NCI-H128 (cell line): ENCODE measurements at regions not wholly inside any gene's neighbourhood (a gene's known extent, or its start where the extent isn't known, plus 50 kb on each side); places are given as distances from the start of the nearest gene placed in this dataset.
"Not testable (repeated sequence)": the region's sequence is repeated elsewhere in the genome, so short reads cannot be mapped to it uniquely, and the experiment has no call there.

Experiments used
- DNase-seq: peaks from one replicate; lab custom pipeline; 2025; ENCODE audit not compliant: unreplicated experiment; lab: John Stamatoyannopoulos, UW

DNA sequence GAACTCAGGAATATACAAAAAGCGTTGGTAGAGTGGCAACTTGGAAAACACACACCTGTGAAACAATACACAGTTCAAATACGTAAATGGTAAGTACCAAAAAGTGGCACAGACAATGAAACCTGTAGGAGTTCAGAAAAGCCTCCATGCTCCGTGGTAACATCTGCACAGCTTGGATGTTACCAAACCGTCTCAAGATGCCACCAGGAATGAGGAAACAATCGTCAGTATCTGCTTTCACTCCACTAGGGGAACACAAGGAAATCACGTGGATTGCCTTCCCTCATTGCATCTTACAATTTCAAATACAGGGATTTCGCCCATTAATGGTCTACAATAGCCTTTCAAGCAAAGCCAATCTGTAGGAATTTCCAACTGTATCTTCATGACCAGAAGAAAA, 224.6 kb upstream of the LRRC61 start:
- not testable (repeated sequence) for DNase-seq

DNA sequence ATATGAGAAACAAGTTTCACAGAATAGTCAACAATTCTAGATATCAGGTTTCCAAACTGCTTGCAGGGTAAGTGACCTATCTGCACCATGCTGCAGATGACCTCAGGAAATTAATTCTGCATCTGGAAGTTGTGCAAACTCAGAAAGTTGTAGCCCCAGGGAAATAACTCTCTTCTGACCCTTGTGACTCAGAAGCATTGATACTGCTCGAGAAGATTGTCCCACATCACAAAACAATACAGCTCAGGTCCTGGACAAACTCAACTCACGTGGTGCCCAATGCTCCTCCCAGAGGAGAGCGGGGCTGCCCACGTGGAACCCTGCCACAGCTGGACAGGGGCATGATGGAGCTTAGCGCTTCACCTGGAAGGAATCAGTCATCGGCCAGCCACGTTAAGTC, 221.9 kb upstream of the LRRC61 start:
- not testable (repeated sequence) for DNase-seq

DNA sequence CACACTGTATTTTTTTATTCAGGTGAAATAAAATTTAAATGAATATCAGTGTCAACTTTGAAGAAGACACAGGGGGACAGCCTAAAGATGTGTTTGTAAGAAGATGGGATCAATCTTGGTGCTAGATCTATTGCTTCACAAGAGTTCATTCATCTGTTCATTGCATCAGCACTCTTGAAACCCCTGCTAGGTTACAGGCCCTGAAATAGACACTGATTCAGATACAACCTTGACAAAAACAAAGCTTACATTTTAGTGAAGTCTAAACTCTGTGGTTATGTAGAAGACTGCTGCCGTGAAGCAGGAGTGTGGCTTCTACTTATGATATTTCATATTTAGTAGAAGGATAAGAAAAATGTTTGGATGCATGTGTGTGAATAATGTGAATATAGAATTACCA, 215.9 kb upstream of the LRRC61 start:
- not testable (repeated sequence) for DNase-seq

DNA sequence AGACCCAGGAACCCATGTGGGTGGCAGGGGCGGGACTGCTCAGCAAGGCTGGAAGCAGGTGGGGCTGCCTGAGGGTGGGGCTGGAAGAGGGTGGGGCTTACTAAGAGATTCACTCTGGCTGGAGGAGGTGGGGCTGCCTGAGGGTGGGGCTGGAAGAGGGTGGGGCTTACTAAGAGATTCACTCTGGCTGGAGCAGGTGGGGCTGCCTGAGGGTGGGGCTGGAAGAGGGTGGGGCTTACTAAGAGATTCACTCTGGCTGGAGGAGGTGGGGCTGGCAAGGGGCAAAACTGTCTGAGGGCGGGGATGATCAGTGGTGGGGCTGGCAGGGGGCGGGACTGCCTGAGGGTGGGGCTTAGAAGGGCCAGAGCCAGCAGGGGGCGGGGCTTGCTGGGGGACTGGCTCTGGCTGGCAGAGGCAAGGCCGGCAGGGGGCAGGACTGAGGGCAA, 212.8 kb upstream of the LRRC61 start:
- DNase-seq, result not testable (repeated sequence)

- DNase-seq, result not testable (repeated sequence)
Measured at GRCh38 chr7:150110882-150111281, 212.3 kb upstream of the LRRC61 start.

- not testable (repeated sequence) for DNase-seq
Measured at GRCh38 chr7:150111373-150112139, 211.6 kb upstream of the LRRC61 start.

DNA sequence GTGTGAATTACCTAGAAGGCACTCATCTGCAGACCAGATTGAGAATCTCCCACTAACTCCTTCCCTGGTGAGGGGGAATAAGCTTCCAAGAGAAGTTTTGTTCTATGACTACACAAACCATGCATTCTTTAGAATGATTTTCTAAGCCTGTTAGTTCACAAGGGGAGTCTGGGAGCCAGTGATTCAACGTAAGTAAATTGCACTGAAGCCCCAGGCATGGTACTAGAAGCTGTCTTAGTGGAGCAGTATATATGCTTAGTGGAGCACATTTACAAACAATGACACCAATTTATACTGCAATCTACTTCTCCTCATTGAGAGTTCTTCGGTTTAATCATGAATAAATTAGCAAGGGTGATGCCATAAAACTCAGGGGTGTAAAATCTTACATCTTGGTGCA, 209.9 kb upstream of the LRRC61 start:
- not testable (repeated sequence) for DNase-seq

- not testable (repeated sequence) for DNase-seq
Measured at GRCh38 chr7:150114591-150114990, 208.6 kb upstream of the LRRC61 start.

GRCh38 chr7:150119966-150120365, 203.2 kb upstream of the LRRC61 start:
- DNase-seq, result not testable (repeated sequence)

DNA sequence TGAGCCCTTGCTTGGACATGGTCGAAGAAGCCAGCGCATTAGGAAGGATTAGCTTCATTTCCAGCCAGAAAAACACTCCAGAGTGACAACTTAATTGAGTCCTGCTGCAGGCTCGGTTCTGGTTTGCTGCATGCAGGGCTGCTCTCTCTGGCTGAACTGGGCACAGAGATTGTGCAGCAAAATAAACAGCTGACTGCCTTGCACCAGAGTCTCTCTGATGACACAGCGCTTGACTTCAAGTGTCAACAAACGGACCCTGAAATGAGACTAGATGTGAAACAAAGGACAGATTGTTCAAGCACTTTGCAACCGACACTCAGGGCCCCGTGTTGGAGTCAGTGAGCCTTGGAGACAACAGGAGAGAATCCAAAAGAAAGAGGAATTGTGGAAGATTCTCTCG, 197.3 kb upstream of the LRRC61 start:
- DNase-seq, result not testable (repeated sequence)

GRCh38 chr7:150134451-150134850, 188.7 kb upstream of the LRRC61 start:
- DNase-seq, result not testable (repeated sequence)

GRCh38 chr7:150135620-150136190, 187.4 kb upstream of the LRRC61 start:
- not testable (repeated sequence) for DNase-seq

GRCh38 chr7:150139840-150140239, 183.3 kb upstream of the LRRC61 start:
- not testable (repeated sequence) for DNase-seq

- DNase-seq, result not testable (repeated sequence)
Measured at GRCh38 chr7:150141525-150142345, 181.4 kb upstream of the LRRC61 start.

GRCh38 chr7:150146124-150146523, 177.0 kb upstream of the LRRC61 start:
- DNase-seq, result not testable (repeated sequence)

GRCh38 chr7:150147524-150147923, 175.6 kb upstream of the LRRC61 start:
- not testable (repeated sequence) for DNase-seq

DNA sequence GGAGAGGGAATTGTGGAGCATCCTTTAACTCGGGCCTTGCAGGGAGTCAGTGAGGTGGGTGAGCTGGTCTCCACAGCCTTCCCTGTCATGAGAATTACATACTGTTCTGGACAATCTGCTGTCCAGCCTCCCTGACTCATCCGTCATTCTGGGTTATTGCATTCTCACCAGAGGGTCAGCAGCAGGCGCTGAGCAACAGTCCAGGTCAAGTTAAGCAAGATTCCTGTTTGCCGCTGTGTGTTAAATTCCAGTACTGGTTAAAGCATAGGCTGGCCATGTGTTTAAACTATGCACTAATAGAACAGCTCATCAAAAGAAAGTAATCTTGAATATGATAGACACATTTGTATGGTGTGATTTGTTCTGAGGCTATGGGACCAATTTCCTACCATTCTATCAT, 167.1 kb upstream of the LRRC61 start:
- DNase-seq, result not testable (repeated sequence)

DNA sequence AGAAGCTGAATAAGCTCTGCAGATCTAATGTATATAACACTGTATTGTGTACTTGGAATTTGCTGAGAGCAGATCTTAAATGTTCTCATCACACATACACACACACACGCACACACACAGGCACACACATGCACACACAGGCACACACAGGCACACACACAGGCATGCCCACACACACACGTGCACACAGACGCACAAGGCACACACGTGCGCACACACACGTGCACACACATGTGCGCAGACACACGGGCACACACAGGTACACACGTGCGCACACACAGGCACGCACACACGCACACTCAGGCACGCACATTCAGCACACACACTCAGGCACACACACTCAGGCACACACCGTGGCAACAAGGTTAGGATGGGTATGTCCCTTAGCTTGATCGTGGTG, 164.5 kb upstream of the LRRC61 start:
- DNase-seq, result not testable (repeated sequence)

- not testable (repeated sequence) for DNase-seq
Measured at GRCh38 chr7:150169515-150169914, 153.6 kb upstream of the LRRC61 start.

DNA sequence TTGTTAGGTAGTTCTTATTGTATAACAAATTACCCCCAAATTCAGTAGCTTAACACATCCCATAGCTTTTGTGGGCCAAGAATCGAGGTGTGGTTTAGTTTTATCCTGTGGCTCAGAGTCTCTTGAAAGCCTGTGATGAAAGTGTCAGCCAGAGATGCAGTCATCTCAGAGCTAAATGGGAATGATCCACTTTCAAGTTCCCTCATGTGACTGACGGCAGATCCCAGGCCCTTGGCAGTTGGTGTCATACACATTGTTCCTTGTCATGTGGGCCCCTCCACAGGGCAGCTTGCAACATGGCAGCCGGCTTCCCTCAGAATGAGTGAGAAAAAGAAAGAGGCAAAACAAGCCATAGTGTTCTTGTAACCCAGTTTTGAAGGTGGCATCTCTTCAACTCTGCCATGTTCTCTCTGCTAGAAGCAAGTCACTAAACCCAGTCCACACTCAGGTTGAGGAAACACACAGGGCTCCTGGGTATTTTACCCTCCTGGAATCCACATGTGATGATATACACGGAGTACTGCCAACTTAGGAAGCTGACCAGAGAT, 153.1 kb upstream of the LRRC61 start:
- DNase-seq, result not testable (repeated sequence)

DNA sequence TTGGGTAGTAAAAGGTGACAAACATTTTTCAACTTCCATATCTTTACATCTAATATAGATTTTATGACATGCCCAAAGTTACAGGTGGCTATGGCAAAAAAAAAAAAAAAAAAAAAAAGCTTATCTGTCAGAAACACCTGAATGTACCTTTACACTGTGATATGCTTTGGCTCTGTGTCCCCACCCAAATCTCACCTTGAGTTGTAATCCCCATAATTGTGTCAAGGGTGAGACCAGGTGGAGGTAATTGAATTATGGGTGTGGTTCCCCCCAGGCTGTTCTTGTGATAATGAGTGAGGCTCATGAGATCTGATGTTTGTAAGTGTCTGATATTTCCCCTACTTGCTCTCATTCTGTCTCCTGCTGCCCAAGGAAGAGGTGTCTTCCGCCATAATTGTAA, 139.6 kb upstream of the LRRC61 start:
- not testable (repeated sequence) for DNase-seq
